Cardiac fibroblast (primary cell): ENCODE measurements at regions not wholly inside any gene's neighbourhood (a gene's known extent, or its start where the extent isn't known, plus 50 kb on each side); places are given as distances from the start of the nearest gene placed in this dataset.

Source experiments
- DNase-seq, 2 donors: peaks; one replicate each; pipeline versions ENCODE4 v3.0.0 to v3.0.0-alpha.2; 2010; ENCODE audit warnings: low read depth in 2 of 2
- H3K4me3 ChIP-seq, 2 donors: replicated peaks in 1 of 2; 1 replicate in 1 of 2; 2 replicates in 1 of 2; pipeline ENCODE4 v1.5.1; 2011; ENCODE audit warnings: low read depth in 2 of 2, low read length in 2 of 2, mild to moderate bottlenecking in 2 of 2, moderate library complexity in 1 of 2
- TF ChIP-seq, protein P1 (sequence below): IDR thresholded peaks from one replicate; pipeline ENCODE4 v1.5.1; 2011; ENCODE audit warnings: low read depth, mild to moderate bottlenecking, low read length, inconsistent platforms

- no peak for DNase-seq
- TF ChIP-seq, protein P1, sequence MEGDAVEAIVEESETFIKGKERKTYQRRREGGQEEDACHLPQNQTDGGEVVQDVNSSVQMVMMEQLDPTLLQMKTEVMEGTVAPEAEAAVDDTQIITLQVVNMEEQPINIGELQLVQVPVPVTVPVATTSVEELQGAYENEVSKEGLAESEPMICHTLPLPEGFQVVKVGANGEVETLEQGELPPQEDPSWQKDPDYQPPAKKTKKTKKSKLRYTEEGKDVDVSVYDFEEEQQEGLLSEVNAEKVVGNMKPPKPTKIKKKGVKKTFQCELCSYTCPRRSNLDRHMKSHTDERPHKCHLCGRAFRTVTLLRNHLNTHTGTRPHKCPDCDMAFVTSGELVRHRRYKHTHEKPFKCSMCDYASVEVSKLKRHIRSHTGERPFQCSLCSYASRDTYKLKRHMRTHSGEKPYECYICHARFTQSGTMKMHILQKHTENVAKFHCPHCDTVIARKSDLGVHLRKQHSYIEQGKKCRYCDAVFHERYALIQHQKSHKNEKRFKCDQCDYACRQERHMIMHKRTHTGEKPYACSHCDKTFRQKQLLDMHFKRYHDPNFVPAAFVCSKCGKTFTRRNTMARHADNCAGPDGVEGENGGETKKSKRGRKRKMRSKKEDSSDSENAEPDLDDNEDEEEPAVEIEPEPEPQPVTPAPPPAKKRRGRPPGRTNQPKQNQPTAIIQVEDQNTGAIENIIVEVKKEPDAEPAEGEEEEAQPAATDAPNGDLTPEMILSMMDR = no peak
- no peak overlapping the region for H3K4me3 ChIP-seq
These were observed 87.5 kb downstream of the ANKRD60 start for GRCh38 chr20:58140787-58141425.

DNA sequence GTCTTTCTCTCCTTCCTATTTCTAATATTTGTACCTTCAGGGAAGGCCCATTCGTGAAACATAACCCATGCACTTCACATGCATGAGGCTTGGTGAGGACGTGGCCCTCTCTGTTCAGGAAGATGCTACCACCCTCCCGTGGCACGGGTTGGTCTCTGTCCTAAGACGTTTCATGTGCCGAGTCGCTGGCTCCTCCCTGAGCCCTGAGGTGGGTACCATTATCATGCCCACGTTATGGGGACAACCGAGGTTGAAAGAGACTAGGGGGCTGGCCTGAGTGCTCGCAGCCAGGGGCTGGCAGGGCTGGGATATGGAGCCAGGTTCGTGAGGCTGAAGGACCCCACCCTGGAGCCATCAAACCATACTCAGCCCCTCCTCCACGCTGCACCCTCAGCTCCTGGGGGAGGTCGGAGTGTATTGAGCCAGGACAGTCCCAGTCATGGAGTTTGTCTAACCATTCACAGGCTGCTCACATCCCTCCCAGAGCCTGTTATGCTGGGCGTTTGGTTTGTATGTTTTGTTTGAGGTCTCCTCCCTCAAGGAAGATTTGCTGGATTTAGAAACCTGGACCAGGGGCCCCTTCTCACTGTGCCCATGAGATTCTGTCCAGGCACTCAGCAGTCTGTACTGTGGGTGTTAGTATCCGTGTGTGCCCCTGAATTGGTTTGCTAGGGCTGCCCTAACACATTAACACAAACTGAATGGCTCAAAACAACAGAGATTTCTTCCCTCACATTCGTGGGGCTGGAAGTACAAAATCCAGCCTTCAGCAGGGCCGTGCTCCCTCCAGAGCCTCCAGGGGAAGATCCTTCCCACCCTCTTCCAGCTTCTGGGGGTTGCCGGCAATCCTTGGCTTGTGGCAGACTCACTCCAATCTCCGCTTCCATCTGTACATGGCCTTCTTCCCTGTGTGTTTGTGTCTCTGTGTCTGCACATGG, 88.3 kb downstream of the ANKRD60 start:
- TF ChIP-seq, protein P1 = no peak
- DNase-seq = no peak
- no peak overlapping the region for H3K4me3 ChIP-seq

GRCh38 chr20:58138395-58138794, 90.1 kb downstream of the ANKRD60 start:
- TF ChIP-seq, protein P1 = no peak
- DNase-seq = no peak
- H3K4me3 ChIP-seq = no peak overlapping the region

- no peak overlapping the region for H3K4me3 ChIP-seq
- TF ChIP-seq, protein P1 = no peak
- no peak for DNase-seq
These were observed 90.7 kb downstream of the ANKRD60 start for GRCh38 chr20:58137651-58138265.

- no peak for DNase-seq
- H3K4me3 ChIP-seq = no peak overlapping the region
- TF ChIP-seq, protein P1 = no peak
These were observed 91.2 kb downstream of the ANKRD60 start for GRCh38 chr20:58137236-58137635.

DNA sequence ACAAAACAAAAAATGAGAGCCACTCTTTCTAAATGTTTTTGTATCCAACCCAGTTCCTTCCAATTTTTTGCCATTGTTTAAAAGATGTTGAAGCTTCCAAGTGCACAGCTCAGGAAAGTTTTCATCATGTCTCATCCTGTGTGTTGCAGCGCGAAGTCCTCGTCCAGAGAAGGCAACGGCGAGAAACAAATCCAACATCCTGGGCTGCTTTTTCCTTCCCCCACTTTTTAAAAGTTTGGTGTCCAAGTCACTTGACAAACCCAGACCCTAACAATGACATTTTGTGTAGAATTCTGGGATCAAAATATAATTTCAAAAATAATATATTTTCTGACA, 92.3 kb downstream of the ANKRD60 start:
- H3K4me3 ChIP-seq = no peak overlapping the region
- DNase-seq = no peak
- TF ChIP-seq, protein P1 = no peak
